GM19438 (cell line): ENCODE measurements at regions not wholly inside any gene's neighbourhood (a gene's known extent, or its start where the extent isn't known, plus 50 kb on each side); places are given as distances from the start of the nearest gene placed in this dataset.
"Not testable (repeated sequence)": the region's sequence is repeated elsewhere in the genome, so short reads cannot be mapped to it uniquely, and the experiment has no call there.

Source experiments
- ATAC-seq: cut with Tn5 transposase; IDR thresholded peaks from one replicate; pipeline ENCODE4 v1.9.1; 2021; ENCODE audit warnings: low read depth; ENCODE audit not compliant: unreplicated experiment

DNA sequence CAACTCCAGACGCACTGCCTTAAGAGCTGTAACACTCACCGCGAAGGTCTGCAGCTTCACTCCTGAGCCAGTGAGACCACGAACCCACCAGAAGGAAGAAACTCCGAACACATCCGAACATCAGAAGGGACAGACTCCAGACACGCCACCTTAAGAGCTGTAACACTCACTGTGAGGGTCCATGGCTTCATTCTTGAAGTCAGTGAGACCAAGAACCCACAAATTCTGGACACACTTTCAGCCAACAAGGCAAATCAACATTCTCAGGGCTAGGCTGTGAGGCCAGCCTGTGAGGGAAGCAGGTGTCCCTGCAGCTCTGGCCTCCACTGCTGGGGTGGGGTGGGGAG is 275.3 kb downstream of the ADGRD1 start:
- ATAC-seq = not testable (repeated sequence)

- ATAC-seq = no peak
These were observed 276.0 kb downstream of the ADGRD1 start for GRCh38 chr12:131229426-131230339.

DNA sequence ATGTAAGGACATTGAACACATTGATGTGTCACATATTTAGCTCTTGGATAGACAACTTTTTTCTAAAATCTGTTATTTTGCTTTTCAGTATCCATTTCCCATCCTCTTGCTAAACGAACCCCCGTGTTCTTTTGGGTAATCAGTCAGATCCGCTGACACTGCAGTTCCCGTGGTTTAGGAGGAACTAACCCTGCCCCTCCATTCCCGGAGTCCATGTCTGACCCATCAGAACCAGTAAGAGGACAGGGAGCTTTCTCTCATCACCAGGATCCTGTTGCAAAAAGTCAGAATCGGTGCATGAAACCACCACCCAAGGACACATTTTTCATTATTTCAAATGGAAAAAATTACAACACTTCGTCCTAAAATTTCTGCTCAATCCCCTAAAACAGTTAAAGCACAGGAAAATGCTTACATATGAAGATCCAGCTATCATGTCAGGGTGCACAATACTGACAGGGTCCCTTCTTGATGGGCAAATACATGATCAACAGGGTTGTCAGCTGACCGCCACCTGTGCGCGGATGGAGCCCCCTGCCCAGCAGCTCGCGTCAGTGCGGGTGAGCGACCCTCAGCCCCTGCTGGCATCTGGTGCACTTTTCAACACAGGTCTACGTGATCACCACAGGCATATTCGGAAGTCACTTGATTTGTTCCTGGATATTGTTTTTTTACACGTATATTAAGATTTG is 276.8 kb downstream of the ADGRD1 start:
- ATAC-seq = no peak

DNA sequence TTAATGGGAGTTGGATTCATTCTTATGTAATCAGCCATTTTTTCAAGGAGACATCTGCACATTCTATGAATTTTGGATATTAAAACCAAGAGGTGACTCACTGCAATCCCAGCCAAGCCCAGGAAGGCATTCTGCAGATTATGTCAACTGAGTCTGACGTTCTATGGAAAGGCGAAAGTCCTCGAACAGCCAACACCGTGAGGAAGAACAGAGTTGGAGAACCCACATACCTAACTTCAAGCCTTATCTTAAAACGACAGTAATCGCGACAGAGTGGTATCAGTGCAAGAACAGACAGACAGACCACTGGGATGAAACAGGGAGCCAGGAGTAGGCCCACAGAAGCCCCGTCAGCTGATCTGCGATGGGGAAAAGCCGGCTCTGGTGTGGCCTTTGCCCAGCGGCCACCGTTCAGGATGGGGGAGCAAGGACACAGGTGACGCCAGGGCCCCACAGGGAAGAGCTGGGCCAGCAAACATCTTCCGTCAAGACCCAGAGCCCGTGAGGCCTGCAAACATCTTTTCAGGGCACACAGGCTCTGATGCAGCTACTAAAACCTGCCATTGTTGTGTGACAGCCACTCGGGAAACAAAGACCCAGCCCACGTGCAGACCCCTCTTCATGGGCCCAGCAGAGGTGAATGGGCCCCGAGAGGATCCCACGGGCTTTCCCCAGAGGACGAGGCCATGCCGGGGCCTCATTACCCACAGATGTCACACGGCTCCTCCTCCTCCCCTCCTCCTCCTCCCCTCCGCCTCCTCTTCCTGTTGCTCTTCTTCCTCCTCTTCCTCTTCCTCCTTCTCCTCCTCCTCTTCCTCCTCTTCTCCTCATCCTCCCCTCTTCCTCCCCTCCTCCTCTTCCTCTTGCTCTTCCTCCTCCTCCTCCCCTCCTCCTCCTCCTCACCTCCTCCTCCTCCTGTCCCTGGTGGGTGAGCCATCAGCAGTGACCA is 277.6 kb downstream of the ADGRD1 start:
- ATAC-seq = no peak

- no peak for ATAC-seq
These were observed 278.3 kb downstream of the ADGRD1 start for GRCh38 chr12:131232036-131232435.

DNA sequence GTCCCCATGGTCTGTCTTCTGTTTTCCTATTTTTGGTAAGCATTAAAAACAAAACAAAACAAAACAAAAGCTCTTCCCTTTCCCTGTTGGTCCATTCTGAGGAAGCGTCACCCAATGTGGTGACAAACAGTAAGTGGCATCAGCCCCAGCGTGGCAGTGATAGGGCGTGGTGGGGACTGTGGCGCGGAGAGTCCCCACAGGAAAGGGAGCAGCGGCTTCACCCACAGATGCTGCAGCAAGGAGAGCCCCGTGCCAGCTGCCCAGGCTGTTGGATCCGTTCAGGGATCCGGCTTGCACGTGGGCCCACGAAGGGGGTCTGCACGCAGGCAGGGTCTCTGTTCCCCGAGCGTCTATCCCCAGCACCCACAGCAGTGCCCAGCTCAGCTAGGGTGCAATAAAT is 279.2 kb downstream of the ADGRD1 start:
- ATAC-seq = not testable (repeated sequence)

- not testable (repeated sequence) for ATAC-seq
These were observed 280.4 kb downstream of the ADGRD1 start for GRCh38 chr12:131233850-131234789.

DNA sequence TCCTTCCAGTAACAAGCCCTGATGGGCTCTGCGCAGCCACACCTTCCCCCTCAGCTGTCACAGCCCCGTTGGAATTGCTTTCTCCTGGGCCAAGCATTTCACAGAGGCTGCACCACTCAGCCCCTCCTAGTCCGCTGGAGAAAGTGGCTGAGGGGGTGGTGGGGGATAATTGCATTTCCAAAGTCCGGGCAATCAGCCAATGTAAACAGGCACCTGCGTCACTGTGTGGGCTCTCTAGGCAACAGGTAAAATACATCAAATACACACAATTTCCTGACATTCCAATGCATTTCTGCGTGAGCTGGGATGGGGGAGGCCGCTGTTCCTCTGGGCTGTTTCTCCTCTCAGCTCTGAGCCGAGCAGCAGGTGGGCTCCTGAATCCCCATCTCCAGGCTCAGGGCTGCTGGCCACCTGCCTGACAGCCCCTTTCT is 281.1 kb downstream of the ADGRD1 start:
- ATAC-seq = not testable (repeated sequence)

- ATAC-seq = no peak
These were observed 282.2 kb downstream of the ADGRD1 start for GRCh38 chr12:131235871-131236271.

DNA sequence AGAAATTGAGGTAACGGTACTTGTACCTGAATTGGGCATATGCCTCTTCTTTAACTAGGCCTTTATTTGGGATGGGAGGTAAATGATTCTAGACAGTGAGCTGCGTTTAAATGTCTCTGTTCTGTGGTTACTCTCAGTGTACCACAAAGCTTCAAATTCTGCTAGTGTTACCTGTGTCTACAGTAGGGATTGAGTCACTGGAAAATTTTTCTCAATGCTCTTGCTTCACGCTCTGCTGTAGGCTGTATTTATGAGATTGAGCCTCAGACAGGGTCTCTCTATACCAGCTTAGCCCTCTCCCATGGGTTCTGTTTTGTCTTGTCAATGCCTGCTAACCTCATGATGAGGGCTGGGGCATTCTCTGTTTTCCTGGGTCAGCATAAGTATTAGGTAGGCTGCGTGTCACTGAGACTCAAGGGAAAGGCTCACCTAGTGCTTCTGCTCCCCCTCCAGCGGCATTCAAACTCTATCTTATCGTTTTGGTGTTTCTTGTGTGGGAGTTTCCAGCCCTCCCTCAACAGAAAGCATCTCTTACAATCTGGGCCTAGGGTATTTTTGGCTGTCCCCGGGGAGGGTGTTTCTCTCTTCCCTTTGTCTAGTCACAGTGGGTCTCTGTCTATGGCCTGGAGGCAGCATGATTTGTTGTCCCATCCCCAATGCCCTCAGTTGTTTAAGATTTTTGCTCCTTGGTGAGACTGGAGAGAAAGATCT is 285.8 kb downstream of the ADGRD1 start:
- ATAC-seq = no peak

GRCh38 chr12:131241517-131241916 is 287.8 kb downstream of the ADGRD1 start:
- ATAC-seq = no peak

DNA sequence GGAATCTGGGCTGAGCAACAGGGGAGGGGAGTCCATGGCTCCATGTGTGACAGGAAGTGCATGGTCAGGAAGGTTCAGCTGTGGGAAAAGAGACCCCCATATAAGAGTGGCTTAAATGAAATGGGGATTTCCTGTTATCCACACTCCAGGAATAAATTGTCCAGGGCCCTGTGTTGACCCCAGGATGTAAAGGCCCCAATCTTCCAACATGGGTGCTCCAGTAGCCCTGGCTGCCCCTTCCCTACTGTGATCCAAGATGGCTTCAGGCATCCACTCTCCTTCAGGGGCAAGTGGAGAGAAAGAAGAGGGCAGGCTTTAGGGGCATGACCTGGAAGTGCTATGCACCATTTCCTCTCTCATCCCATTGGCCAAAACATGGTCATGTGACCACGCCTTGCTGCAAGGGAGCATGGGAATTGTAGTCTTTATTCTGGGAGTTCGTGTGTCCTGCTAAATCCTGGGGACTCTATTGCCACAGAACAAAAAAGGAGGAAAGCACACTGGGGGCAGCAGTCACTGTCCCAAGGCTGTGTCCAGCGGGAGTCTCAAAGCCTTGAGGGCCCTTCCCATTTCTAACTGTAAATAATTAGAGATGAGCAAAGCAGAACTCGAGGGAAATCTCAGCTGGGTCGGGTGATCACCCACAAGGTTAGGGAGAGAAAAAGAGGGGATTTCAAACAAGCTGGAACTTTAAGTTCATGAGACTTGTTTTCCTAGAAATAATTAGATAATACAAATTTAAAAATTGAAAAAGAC is 289.2 kb downstream of the ADGRD1 start:
- ATAC-seq = no peak

GRCh38 chr12:131244157-131244688 is 290.5 kb downstream of the ADGRD1 start:
- ATAC-seq = not testable (repeated sequence)

DNA sequence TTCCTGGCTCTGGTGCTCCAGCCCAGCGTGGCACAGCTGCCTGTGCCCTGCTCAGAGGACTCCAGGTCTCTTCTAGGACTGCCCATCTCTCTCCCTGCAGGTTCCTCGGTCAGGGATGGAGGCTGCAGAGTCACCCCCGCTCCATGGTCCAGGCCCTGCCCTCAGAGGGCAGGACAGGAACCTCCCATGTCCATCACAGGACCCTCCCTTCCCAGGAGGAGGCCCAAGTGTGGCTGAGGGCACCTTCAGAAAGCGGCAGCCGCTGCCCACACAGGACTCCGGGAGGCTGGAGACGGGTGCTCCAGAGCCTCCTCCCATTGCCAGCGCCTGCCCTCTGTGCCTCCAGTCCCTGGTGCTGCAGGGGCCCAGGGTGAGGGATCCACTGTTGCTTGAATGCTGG is 291.5 kb downstream of the ADGRD1 start:
- ATAC-seq = not testable (repeated sequence)

DNA sequence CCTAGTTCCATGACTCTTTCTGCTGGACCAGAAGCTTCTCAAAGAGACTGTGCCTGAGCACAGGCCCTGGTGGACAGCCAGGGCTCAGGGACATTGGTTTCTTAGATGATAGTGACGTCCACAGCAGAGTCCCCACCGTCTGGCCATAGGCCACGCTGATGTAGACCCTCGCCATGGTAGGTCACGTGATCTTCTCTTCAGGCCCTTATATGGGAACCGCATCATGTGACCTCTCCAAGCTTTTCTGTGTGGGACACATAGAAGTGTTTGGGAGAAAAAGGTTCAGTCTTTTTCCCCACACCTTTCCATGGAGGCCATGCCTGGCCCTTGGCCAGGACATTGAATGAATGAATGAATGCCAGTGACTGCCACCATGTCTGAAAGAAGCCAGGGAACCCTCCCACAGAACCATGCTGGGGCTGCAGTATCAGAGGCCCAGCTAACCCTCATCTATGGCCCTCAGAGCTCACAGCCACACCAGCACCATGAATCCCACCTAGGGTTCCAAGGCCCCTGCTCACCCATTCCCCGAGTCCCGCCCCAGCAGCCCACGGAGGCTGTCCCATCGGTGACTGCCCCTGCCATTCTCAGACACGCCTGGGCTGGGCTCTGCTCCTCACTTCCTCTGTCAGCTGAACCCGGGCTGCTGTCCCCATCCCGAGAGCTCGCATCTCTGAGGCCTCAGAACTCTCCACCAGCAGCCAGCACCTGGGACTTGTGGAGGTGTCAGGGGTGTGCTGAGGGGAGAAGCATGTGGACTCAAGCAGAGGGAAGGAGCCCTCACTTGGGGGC is 292.1 kb downstream of the ADGRD1 start:
- no peak for ATAC-seq

DNA sequence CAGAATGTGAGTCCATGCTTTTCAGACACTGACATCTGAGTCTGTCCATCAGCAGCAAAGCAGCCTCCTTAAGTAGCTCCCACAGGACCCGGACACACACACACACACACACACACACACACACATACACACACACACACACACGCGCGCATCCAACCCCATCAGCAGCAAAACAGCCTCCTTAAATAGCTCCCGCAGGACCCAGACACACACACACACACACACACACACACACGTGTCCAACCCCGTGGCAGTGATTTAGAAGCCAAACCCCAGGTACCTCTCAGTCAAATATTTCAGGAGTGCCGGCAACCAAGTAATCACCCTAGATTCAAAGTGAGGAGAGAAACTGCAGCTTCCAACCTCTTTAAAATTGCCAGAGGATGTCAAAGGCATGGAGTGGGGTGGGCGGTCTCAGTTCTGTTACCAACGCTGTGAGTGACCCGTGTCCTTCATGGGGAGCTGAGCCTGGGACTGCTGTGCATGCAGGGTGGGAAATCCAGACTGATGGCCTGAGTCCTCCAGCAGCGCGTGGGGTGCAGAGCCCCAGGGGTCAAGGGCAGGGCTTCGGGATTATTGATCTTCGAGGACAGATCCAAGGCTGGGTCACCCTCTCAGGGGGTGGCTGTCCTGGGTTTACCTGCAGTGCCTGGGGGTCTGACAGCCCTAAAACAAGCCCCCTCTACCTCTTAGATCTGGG is 293.5 kb downstream of the ADGRD1 start:
- not testable (repeated sequence) for ATAC-seq

DNA sequence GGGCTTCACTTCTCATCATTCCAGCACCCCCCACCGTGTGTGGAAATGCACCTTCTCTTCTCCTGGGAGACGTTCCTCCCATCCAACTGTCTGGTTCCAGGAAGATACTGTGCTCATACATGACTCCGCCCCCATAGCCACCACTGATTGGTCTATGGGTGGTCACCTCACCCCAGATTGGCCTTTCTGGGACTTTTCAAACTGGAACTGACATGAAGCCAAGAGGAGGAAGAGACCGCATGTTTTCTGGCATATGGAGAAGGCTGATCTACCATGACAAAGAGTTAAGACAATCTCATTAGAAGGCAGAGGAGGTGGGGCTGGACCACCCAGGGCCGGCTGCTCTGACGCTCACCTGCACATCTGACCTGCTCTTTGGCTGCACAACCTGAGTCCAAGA is 294.2 kb downstream of the ADGRD1 start:
- ATAC-seq = not testable (repeated sequence)
